ENCODE measurements at regions not wholly inside any gene's neighbourhood (a gene's known extent, or its start where the extent isn't known, plus 50 kb on each side); places are given as distances from the start of the nearest gene placed in this dataset.

DNA sequence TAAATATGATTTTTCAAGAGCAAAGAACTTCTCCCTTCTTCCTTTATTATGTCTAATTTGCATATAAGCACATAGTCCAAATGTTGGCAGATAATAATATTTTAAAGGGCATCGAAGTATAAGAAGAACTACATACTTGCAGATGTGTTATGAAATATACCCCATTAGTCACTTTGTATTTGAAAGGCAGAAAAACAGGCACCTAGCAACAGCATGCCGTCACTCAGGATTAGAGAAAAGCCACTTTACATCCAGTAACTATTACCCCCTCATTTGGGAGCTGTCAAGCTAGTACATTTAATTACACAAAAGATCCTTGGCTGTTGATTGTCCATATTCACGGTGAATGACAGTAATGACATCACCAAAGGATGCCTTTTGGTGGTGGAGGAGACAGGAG, 99.3 kb upstream of the ARMC2 start:
- Mint-ChIP-seq H3K27me3 (ENCODE audit: low read depth, poor library complexity) (peaks cover 21% of the 10 kb centered on the region), H3K4me3 (no peak overlapping the region), H3K36me3 (ENCODE audit: low read depth) (no peaks in the 10 kb centered on the region), H3K9me3 (no peaks in the 10 kb centered on the region), H3K4me1 (peaks cover 34% of the 10 kb centered on the region), H3K27ac (no peak overlapping the region)
- no peak for DNase-seq
- TF ChIP-seq, protein P1, sequence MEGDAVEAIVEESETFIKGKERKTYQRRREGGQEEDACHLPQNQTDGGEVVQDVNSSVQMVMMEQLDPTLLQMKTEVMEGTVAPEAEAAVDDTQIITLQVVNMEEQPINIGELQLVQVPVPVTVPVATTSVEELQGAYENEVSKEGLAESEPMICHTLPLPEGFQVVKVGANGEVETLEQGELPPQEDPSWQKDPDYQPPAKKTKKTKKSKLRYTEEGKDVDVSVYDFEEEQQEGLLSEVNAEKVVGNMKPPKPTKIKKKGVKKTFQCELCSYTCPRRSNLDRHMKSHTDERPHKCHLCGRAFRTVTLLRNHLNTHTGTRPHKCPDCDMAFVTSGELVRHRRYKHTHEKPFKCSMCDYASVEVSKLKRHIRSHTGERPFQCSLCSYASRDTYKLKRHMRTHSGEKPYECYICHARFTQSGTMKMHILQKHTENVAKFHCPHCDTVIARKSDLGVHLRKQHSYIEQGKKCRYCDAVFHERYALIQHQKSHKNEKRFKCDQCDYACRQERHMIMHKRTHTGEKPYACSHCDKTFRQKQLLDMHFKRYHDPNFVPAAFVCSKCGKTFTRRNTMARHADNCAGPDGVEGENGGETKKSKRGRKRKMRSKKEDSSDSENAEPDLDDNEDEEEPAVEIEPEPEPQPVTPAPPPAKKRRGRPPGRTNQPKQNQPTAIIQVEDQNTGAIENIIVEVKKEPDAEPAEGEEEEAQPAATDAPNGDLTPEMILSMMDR (IDR thresholded peaks at IDR 0.05) = no peak

DNA sequence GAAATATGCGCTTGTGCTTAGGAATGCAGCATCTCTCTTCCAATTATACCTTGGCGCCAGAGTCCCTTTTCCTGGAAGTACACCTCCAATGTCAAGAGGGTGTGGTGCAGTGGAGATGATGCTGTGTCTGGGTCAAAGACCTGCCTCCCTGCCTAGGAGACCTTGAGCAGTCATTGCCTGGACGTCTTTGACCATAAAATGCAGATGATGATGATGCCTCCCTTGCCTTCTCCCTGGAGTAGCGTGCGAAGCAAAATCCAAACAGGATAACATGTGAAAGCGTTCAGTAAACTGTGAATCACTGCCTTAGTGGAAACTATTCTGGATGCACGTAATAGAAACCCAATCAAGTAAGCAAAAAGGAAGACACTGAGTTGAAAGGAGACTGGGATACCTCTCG, 97.4 kb upstream of the ARMC2 start:
- H3K9me3 Mint-ChIP-seq = no peaks in the 10 kb centered on the region
- H3K4me1 Mint-ChIP-seq = peaks cover 23% of the 10 kb centered on the region
- DNase-seq = no peak
- no peak overlapping the region for H3K27ac Mint-ChIP-seq
- H3K4me3 Mint-ChIP-seq = no peak overlapping the region
- TF ChIP-seq, protein P1 (IDR thresholded peaks at IDR 0.05) = no peak
- H3K27me3 Mint-ChIP-seq (ENCODE audit: low read depth, poor library complexity) = peaks cover 17% of the 10 kb centered on the region
- H3K36me3 Mint-ChIP-seq (ENCODE audit: low read depth) = no peaks in the 10 kb centered on the region

DNA sequence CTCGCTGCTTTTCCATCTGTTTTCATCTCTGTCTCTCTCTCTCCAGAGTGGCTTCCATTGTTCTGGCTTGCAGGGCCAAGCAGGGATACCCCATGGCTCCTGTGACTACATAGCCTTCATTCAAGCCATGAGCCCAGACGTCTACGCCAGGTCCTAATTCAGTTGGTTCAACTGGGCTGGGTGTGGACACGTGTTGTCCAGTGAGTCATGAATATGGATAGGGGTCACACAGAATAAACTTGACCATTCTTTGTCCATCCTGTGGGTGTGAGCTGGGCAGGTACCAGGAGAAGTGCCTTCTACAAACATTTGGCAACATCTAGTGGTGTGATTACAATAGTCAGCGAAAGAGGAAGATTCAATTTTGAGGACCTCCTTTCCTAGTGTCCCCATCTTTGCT, 96.9 kb upstream of the ARMC2 start:
- Mint-ChIP-seq H3K36me3 (ENCODE audit: low read depth) (no peaks in the 10 kb centered on the region), H3K27ac (no peak overlapping the region), H3K27me3 (ENCODE audit: low read depth, poor library complexity) (peaks cover 18% of the 10 kb centered on the region), H3K4me3 (no peak overlapping the region), H3K9me3 (no peaks in the 10 kb centered on the region), H3K4me1 (peaks cover 18% of the 10 kb centered on the region)
- DNase-seq = no peak
- TF ChIP-seq, protein P1 (IDR thresholded peaks at IDR 0.05) = no peak

- H3K36me3 Mint-ChIP-seq (ENCODE audit: low read depth) = no peaks in the 10 kb centered on the region
- no peaks in the 10 kb centered on the region for H3K9me3 Mint-ChIP-seq
- H3K4me3 Mint-ChIP-seq = no peak overlapping the region
- peaks cover 16% of the 10 kb centered on the region for H3K27me3 Mint-ChIP-seq (ENCODE audit: low read depth, poor library complexity)
- H3K4me1 Mint-ChIP-seq = peaks cover 10% of the 10 kb centered on the region
- no peak overlapping the region for H3K27ac Mint-ChIP-seq
- TF ChIP-seq, protein P1 (IDR thresholded peaks at IDR 0.05) = no peak
- no peak for DNase-seq
Observed at GRCh38 chr6:108751851-108752732, 96.1 kb upstream of the ARMC2 start.

- Mint-ChIP-seq H3K36me3 (ENCODE audit: low read depth) (no peaks in the 10 kb centered on the region), H3K9me3 (no peaks in the 10 kb centered on the region), H3K27me3 (ENCODE audit: low read depth, poor library complexity) (peaks cover 15% of the 10 kb centered on the region), H3K4me3 (no peak overlapping the region), H3K27ac (peak overlapping the region; percentile 13), H3K4me1 (peaks cover 1% of the 10 kb centered on the region)
- DNase-seq = no peak
- TF ChIP-seq, protein P1 (IDR thresholded peaks at IDR 0.05) = no peak
Observed at GRCh38 chr6:108752733-108753590, 95.3 kb upstream of the ARMC2 start.
